ENCODE measurements at regions not wholly inside any gene's neighbourhood (a gene's known extent, or its start where the extent isn't known, plus 50 kb on each side); places are given as distances from the start of the nearest gene placed in this dataset.

GRCh38 chr16:60684002-60684401 lies 1352.2 kb downstream of the CDH8 start:
- Histone ChIP-seq H3K36me3 (replicated peaks; ENCODE audit: insufficient read depth, low read depth) (no peaks in the 10 kb centered on the region), H3K4me3 (no peak overlapping the region), H3K9me2 (replicated peaks; ENCODE audit: insufficient read depth) (no peaks in the 10 kb centered on the region), H3K9me3 (ENCODE audit: low read depth) (no peaks in the 10 kb centered on the region), H2AFZ (no peak overlapping the region), H3K4me1 (ENCODE audit: insufficient read depth) (no peaks in the 10 kb centered on the region), H3K79me2 (no peaks in the 10 kb centered on the region), H3K27ac (no peak overlapping the region), H4K20me1 (ENCODE audit: insufficient read depth, poor library complexity, severe bottlenecking) (no peaks in the 10 kb centered on the region), H3K27me3 (no peaks in the 10 kb centered on the region), H3K4me2 (no peak overlapping the region)
- no peak for DNase-seq (ENCODE audit: low spot score)
- 40% methylated on average over 4 of the region's 4 CpGs for WGBS (ENCODE audit: low lambda C conversion rate, missing lambda C conversion rate)
- TF ChIP-seq CTCF (IDR thresholded peaks at IDR 0.05; ENCODE audit: poor library complexity) = no peak
- TF ChIP-seq EZH2phosphoT487 (IDR thresholded peaks at IDR 0.05; ENCODE audit: low read depth, severe bottlenecking, unreplicated experiment) = no peak
- TF ChIP-seq EZH2 (IDR thresholded peaks at IDR 0.05; ENCODE audit: borderline replicate concordance) = no peak

- Histone ChIP-seq H3K79me2 (no peaks in the 10 kb centered on the region), H3K4me2 (no peak overlapping the region), H3K9me2 (replicated peaks; ENCODE audit: insufficient read depth) (no peaks in the 10 kb centered on the region), H3K27me3 (no peaks in the 10 kb centered on the region), H2AFZ (no peak overlapping the region), H3K27ac (no peak overlapping the region), H3K9me3 (ENCODE audit: low read depth) (no peaks in the 10 kb centered on the region), H3K36me3 (replicated peaks; ENCODE audit: insufficient read depth, low read depth) (no peaks in the 10 kb centered on the region), H4K20me1 (ENCODE audit: insufficient read depth, poor library complexity, severe bottlenecking) (no peaks in the 10 kb centered on the region), H3K4me3 (no peak overlapping the region), H3K4me1 (ENCODE audit: insufficient read depth) (no peaks in the 10 kb centered on the region)
- TF ChIP-seq EZH2phosphoT487 (IDR thresholded peaks at IDR 0.05; ENCODE audit: low read depth, severe bottlenecking, unreplicated experiment) = no peak
- TF ChIP-seq CTCF (IDR thresholded peaks at IDR 0.05; ENCODE audit: poor library complexity) = no peak
- no peak for TF ChIP-seq EZH2 (IDR thresholded peaks at IDR 0.05; ENCODE audit: borderline replicate concordance)
- WGBS (ENCODE audit: low lambda C conversion rate, missing lambda C conversion rate) = 92% methylated on average over 1 of the region's 1 CpG
- DNase-seq (ENCODE audit: low spot score) = no peak
These were observed 1354.0 kb downstream of the CDH8 start for GRCh38 chr16:60682219-60682618.

GRCh38 chr16:60681043-60681442 lies 1355.2 kb downstream of the CDH8 start:
- H3K4me1 ChIP-seq (ENCODE audit: insufficient read depth) = no peaks in the 10 kb centered on the region
- no peaks in the 10 kb centered on the region for H3K9me3 ChIP-seq (ENCODE audit: low read depth)
- no peaks in the 10 kb centered on the region for H3K36me3 ChIP-seq (replicated peaks; ENCODE audit: insufficient read depth, low read depth)
- no peak overlapping the region for H3K27ac ChIP-seq
- H4K20me1 ChIP-seq (ENCODE audit: insufficient read depth, poor library complexity, severe bottlenecking) = no peaks in the 10 kb centered on the region
- TF ChIP-seq EZH2phosphoT487 (IDR thresholded peaks at IDR 0.05; ENCODE audit: low read depth, severe bottlenecking, unreplicated experiment) (no peak), CTCF (IDR thresholded peaks at IDR 0.05; ENCODE audit: poor library complexity) (no peak), EZH2 (IDR thresholded peaks at IDR 0.05; ENCODE audit: borderline replicate concordance) (no peak)
- no peaks in the 10 kb centered on the region for H3K9me2 ChIP-seq (replicated peaks; ENCODE audit: insufficient read depth)
- H3K27me3 ChIP-seq = no peaks in the 10 kb centered on the region
- no peak overlapping the region for H3K4me3 ChIP-seq
- H2AFZ ChIP-seq = no peak overlapping the region
- no peak for DNase-seq (ENCODE audit: low spot score)
- no peaks in the 10 kb centered on the region for H3K79me2 ChIP-seq
- WGBS (ENCODE audit: low lambda C conversion rate, missing lambda C conversion rate) = 76% methylated on average over 1 of the region's 1 CpG
- no peak overlapping the region for H3K4me2 ChIP-seq

GRCh38 chr16:60675022-60675421 lies 1361.2 kb downstream of the CDH8 start:
- no peak for TF ChIP-seq CTCF (IDR thresholded peaks at IDR 0.05; ENCODE audit: poor library complexity)
- no peak for TF ChIP-seq EZH2phosphoT487 (IDR thresholded peaks at IDR 0.05; ENCODE audit: low read depth, severe bottlenecking, unreplicated experiment)
- no peak for TF ChIP-seq EZH2 (IDR thresholded peaks at IDR 0.05; ENCODE audit: borderline replicate concordance)
- Histone ChIP-seq H3K4me1 (ENCODE audit: insufficient read depth) (no peaks in the 10 kb centered on the region), H3K9me2 (replicated peaks; ENCODE audit: insufficient read depth) (no peaks in the 10 kb centered on the region), H4K20me1 (ENCODE audit: insufficient read depth, poor library complexity, severe bottlenecking) (no peaks in the 10 kb centered on the region), H3K27me3 (no peaks in the 10 kb centered on the region), H3K79me2 (no peaks in the 10 kb centered on the region), H2AFZ (no peak overlapping the region), H3K4me2 (no peak overlapping the region), H3K36me3 (replicated peaks; ENCODE audit: insufficient read depth, low read depth) (no peaks in the 10 kb centered on the region), H3K4me3 (no peak overlapping the region), H3K9me3 (ENCODE audit: low read depth) (no peaks in the 10 kb centered on the region), H3K27ac (no peak overlapping the region)
- DNase-seq (ENCODE audit: low spot score) = no peak

Measured in hepatocyte (in vitro differentiated cells).